LNCAP (cell line): ENCODE measurements at regions not wholly inside any gene's neighbourhood (a gene's known extent, or its start where the extent isn't known, plus 50 kb on each side); places are given as distances from the start of the nearest gene placed in this dataset.

Experiments
- CTCF ChIP-seq: fragments of 450-650 bp; IDR thresholded peaks from 2 replicates; pipeline ENCODE4 v1.5.1; 2017; ENCODE audit warnings: mild to moderate bottlenecking

- no peak for TF ChIP-seq CTCF
Observed at GRCh38 chr16:7775072-7775488, 442.4 kb downstream of the RBFOX1 start.

- TF ChIP-seq CTCF = no peak
Observed at GRCh38 chr16:7772722-7773121, 440.1 kb downstream of the RBFOX1 start.

GRCh38 chr16:7765079-7765550 is 432.5 kb downstream of the RBFOX1 start:
- TF ChIP-seq CTCF = no peak

- TF ChIP-seq CTCF = no peak
Observed at GRCh38 chr16:7763111-7763510, 430.5 kb downstream of the RBFOX1 start.
